SH-SY5Y (cell line): ENCODE measurements at regions not wholly inside any gene's neighbourhood (a gene's known extent, or its start where the extent isn't known, plus 50 kb on each side); places are given as distances from the start of the nearest gene placed in this dataset.

Experiments
- GATA2 ChIP-seq: IDR thresholded peaks from 2 replicates; pipeline ENCODE4 v1.6.1; 2011; ENCODE audit warnings: mild to moderate bottlenecking, low read depth, low read length
- GATA3 ChIP-seq: IDR thresholded peaks from 2 replicates; pipeline ENCODE4 v1.6.1; 2011; ENCODE audit warnings: low read depth, mild to moderate bottlenecking, low read length, moderate library complexity

DNA sequence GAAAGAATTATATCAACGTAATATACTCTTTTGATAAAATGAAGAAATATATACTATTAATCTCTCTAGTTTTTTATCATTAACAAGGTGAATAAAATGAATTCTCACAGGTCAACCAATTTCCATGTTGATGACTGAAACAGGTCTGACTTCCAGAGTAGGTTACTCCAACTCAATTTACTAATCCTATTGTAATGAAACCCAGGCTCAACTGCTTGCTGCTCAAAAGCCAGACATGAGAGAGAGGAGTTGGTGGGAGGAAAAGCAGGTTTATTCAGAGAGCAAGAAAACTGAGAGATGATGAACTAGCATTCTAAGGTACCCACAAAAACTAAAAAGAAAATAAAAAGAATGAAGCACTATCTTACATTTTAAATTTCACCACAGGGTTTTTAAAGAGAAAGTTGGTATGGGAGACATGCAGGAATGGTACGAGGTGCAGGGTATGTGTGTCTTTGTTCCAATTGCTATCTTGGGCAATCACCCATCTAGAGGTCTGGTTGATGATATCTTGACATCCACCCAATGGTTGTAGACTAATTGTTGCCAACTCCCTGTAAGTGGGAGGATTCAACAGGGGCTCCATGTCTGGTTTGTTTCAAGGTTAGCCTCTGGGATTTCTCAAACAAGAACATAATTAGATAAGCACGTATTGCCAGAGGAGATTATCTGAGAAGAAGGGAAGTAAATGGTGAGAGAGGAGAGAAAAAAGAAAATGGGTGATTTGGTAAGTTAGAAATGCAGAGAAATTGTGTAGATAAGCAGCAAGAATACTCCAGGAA lies 471.4 kb upstream of the REG3G start:
- TF ChIP-seq GATA3 (peak; percentile 100), GATA2 (peak; percentile 100)

DNA sequence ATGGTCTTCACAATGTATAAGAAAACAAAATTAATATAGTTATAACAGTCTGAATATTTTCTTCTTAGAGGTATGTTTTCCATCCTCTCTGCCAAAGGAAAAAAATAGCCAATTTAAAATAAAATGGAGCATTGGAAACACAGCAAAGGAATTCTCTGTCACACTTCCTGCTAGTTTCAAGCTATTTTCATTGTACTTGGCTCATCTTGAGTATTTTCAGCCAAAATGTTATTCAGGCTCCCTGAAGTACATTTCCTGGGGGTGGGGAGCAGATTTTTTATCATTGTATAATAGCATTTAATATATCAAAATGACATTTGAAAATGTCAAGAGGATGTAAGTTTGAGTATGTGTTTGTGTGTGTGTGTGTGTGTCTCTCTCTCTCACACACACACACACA lies 463.6 kb upstream of the REG3G start:
- TF ChIP-seq GATA3, result no peak
- TF ChIP-seq GATA2, result no peak

DNA sequence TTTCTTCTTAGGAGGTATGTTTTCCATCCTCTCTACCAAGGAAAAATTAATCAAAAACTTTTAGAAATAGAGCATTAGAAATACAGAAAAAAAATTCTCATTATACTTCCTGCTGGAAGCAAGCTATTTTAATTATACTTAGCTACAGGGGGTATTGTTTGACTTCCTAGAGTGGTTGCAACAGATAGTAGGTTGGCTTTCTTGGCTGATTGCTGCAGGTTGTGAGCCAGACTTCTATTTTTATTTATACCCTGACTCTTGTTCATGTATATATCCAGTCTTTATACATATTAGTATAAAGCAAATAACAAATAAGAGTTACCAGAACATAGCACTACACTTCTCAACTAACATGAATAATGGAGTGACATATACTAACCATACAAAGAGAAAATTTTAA lies 460.8 kb upstream of the REG3G start:
- TF ChIP-seq GATA3, result no peak
- TF ChIP-seq GATA2, result no peak

DNA sequence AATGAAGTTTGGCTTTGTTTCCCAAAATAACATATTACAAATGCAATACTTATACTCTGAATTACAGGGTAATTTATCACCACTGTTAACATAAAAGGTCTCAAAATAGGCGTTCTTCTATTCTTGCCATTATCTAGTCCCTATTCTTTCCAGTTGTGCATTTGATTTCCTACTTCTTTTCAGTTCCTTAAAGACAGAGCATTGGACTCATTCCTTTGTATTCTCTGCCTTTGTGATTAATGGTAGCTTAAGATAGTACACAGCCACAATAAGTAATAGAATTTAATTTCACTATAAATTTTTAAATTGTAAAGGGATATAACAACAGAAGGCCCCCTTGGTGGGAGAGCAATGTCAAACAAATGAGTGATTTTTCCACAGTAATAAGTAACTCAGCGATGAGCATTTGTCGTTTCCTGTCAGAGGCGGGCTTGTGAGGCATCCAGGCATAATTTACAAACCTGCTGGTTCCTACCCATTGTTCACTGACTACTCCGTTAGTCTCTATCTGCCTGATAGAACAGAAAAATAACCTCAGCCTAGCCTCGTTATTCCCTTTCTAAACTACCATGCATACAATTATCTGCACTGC lies 456.6 kb upstream of the REG3G start:
- no peak for TF ChIP-seq GATA2
- TF ChIP-seq GATA3, result no peak

DNA sequence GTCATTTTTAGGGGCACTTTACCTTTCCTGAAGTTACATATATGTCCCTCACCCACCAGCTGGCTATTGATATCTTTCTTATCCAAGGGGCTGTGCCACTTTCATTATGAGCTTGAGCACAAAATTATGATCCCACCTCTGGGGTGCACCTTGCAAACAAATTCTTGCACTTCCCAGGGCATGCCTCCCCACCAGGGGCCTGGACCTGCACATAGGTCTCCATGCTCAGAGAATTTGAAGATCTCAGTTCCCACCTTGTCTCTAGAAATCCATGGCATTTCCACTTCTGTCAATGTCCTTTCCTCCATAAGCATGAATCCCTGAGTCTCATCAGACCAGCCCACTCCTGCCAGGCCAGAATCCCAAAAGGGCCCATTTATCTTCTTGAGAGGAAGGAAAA lies 449.1 kb upstream of the REG3G start:
- TF ChIP-seq GATA3 (no peak), GATA2 (no peak)

DNA sequence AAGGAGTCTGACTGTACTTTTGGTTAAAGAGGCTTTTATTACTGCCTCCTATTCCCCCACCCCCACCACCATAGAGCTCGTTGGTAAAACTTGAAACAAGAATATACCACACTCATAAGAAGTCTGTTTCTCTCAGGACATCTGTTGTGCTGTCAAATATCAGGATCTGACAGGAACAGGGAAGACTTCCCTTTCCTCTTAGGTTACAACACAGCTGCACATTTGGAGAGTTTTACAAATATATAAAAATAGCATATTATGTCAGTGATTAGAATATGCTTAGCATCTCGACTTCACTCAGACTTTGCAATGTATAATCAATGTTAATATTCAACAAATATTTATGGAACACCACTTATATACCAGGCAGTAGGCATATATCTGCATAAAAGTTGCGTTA lies 439.6 kb upstream of the REG3G start:
- TF ChIP-seq GATA3, result no peak
- no peak for TF ChIP-seq GATA2

DNA sequence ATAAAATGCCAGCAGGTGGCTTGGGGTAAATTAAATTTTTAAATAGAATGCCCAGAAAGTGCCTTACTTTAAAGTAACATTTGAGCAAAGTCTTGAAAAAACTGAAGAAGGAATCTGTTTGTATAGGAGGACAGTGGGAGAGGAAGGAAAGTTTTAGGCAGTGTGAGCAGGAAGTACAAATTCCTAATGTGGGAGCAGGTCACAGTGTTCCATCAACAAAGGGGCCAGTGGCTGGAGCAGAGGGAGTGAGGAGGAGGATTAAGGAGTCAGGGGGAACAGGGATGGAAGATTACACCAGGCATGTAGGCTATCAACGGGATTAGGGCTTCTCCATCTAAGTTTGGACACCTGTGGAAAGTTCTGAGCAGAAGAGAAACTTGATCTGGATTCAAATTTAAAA lies 439.2 kb upstream of the REG3G start:
- no peak for TF ChIP-seq GATA2
- TF ChIP-seq GATA3, result no peak

DNA sequence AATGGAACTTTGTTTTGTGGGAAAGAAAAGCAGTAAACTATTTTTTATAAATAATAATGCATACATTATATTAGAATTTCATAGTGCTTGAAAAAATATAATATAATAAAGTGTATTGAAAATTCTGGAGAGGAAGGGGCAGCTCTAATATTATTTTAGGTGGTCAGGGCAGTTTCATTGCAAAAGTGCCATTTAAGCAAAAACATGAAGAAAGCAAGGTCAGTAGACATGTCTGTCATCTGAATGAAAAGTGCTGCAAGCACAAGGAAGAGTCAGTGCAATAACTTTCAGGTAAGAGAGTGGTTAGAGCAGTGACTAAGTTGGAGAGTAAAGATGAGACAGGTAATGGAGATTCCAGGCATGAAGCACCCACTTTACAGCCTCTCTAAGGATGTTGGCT lies 435.6 kb upstream of the REG3G start:
- TF ChIP-seq GATA2 (no peak), GATA3 (no peak)

DNA sequence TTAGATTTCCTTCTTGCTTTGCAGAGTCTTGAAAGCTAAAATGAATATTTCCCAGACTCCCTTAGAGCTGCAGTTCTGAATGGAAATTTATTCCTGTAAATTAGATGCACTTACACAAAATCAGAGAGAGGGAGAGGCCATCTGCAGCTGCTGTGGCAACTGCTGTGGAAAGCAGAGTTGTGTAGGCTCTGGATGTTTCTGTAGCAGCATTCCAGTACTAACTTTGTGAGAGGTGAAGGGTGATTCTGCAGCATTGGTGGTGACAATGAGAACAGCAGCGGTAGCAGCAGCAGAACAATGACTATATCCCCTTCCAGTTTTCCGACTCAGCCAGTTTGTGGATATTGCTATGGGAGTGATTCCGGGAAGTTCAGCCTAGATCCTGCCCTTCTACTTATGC lies 433.0 kb upstream of the REG3G start:
- TF ChIP-seq GATA3 (no peak), GATA2 (no peak)

DNA sequence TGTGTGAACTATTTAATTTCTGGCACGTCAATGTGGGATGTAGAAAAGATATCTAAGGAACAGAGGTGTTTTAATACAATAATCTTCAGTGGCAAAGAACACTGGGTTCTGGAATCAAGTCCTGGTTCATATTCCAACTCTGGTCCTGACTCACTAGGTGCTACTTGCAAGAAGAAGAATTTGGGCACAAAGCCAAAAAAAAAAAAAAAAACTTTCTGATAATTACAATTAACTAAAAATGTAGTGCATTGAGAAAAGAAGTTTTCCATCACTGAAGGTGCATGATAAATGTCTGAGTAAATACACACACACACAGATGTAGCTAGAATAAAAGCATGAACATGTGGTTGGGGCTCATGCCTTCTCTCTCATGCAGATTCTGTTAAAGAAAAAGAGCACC lies 424.4 kb upstream of the REG3G start:
- no peak for TF ChIP-seq GATA3
- no peak for TF ChIP-seq GATA2

DNA sequence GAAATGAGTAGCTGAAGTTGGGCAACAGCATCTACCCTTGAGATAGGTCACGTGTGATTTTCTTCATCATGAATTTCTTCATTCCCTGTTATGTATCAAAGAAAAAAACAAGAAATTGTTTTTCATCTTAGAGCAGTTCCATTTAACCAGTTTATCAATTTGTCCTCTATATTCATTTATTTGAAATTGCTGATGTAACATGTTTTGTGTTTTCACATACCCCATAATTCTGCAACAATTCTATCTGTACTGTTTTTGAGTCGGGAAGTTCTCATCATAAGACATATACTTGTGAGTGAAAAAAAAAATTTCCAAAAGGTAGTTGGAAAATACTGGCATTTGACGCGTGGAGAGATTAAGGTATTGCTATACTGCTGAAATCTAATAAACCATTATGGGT lies 422.6 kb upstream of the REG3G start:
- TF ChIP-seq GATA2, result no peak
- TF ChIP-seq GATA3, result no peak

DNA sequence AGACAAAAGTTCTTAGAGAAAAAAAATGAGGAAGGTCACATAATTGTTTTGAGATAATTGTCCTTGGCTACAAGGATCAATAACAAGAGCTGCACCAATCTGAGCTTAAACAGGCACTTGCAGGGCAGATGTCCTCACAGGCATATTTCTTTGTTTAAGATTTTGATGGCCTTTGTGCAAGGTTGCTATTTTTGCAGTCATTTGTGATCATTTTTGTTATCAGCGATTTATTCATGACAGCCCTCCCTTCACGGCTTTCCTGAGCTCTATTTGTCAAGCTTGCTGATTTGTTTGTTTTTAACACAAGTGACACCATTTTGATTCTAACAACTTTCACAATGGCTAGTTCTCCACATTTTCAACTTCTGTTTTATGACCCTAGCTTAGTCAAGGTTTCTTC lies 418.6 kb upstream of the REG3G start:
- TF ChIP-seq GATA2 (no peak), GATA3 (no peak)

DNA sequence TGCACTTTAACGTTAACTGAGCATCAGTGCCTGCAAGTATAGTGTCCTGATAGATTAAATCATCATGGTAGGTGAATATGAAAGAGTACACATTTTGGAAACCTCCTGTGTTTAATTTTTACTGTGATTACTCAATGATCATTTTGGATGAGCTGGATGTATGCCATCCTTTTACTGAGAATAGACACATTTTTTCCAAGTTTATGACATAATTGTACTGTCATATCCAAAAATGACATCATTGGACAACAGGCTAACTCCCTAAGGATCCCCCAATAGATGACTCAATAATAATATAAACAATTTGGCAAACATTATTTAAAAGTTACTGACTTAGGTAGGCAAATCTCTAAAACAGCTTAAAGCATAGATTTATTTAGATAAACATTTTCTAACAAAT lies 410.8 kb upstream of the REG3G start:
- TF ChIP-seq GATA2 (no peak), GATA3 (no peak)

DNA sequence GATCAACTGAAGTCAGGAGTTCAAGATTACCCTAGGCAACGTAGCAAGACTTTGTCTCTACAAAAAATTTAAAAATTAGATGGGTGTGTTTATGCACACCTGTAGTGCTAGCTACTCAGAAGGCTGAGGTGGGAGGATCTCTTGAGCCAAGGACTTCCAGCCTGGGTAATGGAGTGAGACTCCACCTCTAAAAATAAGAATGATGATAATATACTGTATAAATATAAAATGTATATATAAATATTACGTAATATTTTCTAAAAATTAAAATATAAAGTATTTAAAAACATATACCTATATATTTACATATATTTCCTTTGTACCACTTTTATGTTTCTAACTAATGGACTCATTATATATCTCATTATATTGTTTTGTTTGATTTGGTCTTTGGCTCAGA lies 409.5 kb upstream of the REG3G start:
- TF ChIP-seq GATA3 (no peak), GATA2 (no peak)

DNA sequence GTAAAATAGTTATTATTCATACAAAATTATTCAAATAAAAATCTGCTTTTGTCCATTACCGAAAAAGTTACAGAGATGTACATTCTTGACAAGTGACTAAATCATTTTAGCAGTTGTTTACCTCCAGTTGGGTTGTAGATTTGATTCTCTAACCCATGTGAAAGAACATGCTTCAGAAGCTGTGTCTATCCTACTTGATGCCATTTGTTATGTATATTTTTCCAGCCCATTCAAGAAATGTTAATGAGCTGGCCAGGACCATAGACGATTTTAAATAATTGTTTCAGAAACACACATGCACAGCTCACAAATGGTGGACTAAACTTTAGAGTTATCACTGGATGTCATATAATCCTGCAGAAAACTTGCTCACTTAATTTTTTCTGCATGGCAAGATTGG lies 391.1 kb upstream of the REG3G start:
- TF ChIP-seq GATA3 (no peak), GATA2 (no peak)

DNA sequence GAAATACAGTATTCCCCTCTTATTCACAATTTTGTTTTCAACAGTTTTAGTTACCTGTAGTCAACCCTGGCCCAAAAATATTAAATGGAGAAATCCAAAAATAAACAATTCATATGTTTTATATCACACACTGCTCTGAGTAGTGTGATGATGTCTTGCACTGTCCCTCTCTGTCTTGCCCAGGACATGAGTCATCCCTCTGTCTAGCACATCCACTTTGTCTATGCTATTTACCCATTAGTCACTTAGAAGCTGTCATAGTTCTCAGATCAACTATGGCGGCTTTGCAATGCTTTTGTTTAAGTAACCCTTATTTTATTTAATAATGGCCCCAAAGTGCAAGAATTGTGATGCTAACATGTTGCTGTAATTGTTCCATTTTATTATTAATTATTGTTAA lies 380.6 kb upstream of the REG3G start:
- TF ChIP-seq GATA3 (no peak), GATA2 (no peak)
